D721Med (cell line): ENCODE measurements at regions not wholly inside any gene's neighbourhood (a gene's known extent, or its start where the extent isn't known, plus 50 kb on each side); places are given as distances from the start of the nearest gene placed in this dataset.

ENCODE experiments used
- DNase-seq: peaks from one replicate; pipeline ENCODE4 v3.0.0; 2011; ENCODE audit warnings: low spot score; ENCODE audit not compliant: insufficient read length
- FAIRE-seq: peaks from 2 replicates; lab custom pipeline; 2011; peaks lifted over from hg19 to GRCh38; lab: Jason Lieb, UNC
- TF ChIP-seq, protein P1 (sequence below): IDR thresholded peaks from 2 replicates; pipeline ENCODE4 v1.5.1; 2012; ENCODE audit warnings: mild to moderate bottlenecking, control low read depth; ENCODE audit not compliant: insufficient read depth; ENCODE audit errors: missing control alignments

DNA sequence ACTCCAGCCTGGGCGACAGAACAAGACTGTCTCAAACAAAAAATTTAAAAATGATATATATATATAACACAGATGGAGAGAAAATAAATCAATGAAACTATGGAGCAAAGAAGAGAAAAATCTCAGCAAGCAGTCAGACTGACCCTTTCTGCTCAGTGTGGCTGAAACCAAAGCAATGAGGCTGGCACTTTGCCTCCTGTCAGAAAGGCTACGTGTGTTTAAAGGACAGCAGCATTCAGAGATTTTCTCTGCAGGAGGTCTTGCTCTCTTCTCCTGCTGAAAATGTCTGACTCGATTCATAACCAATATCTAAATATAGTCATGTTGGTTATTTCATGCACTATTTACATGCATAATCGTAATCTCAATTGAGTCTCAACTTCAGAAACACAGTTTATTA, 527.0 kb upstream of the JARID2 start:
- DNase-seq (no peak), FAIRE-seq (no peak)
- TF ChIP-seq, protein P1, sequence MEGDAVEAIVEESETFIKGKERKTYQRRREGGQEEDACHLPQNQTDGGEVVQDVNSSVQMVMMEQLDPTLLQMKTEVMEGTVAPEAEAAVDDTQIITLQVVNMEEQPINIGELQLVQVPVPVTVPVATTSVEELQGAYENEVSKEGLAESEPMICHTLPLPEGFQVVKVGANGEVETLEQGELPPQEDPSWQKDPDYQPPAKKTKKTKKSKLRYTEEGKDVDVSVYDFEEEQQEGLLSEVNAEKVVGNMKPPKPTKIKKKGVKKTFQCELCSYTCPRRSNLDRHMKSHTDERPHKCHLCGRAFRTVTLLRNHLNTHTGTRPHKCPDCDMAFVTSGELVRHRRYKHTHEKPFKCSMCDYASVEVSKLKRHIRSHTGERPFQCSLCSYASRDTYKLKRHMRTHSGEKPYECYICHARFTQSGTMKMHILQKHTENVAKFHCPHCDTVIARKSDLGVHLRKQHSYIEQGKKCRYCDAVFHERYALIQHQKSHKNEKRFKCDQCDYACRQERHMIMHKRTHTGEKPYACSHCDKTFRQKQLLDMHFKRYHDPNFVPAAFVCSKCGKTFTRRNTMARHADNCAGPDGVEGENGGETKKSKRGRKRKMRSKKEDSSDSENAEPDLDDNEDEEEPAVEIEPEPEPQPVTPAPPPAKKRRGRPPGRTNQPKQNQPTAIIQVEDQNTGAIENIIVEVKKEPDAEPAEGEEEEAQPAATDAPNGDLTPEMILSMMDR = no peak

DNA sequence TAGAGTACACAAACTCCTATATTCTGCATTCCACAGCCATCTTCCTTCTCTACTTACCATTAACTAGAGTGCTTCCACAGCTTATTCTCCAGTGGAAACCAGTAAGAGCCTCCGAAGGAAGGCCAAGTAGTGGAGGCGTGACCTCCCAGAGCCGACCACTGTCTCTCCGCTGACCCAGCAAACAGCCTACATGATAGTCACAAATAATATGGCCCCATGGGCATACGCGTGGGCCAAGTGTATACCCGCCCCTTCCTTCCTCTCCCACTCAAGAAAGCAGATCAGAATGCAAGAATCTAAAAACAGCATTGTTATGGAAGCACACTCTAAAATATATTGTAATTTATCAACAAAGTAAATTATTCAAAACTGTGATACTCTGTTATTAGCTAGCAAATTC, 526.6 kb upstream of the JARID2 start:
- DNase-seq (no peak), FAIRE-seq (no peak)
- TF ChIP-seq, protein P1 = no peak

DNA sequence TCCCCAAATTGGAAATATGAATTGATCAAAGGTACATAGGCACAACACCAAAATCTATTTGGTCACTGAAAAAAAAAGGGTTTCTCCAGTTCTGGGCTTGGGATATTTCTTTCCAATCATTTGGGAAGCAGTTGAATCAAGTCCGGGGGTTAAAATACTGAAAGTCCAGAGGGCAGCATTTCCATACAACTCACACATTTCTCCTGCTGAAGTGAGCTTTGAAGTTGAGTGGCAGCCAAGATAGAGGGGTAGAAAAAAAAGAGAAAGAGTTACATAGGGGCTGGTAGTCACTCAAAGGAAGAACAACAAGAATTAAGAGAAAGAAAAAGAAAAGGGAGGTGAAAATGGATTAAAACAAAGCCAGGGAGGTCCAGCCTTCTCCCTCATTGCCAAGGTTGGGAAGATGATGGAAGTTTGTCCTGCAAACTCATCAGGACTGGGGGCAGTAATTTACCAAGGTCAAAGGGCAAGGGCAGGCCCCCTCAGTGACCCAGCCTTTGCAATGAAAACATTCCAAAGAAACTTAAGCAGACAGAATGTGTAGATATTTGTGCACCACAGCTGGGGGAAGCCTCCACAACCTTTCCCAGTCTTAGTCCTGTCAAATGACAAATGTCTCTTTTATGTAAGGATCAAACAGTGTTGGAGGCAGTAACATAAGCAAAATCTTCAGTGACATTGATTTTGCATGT, 525.3 kb upstream of the JARID2 start:
- FAIRE-seq (no peak), DNase-seq (no peak)
- TF ChIP-seq, protein P1 = no peak

DNA sequence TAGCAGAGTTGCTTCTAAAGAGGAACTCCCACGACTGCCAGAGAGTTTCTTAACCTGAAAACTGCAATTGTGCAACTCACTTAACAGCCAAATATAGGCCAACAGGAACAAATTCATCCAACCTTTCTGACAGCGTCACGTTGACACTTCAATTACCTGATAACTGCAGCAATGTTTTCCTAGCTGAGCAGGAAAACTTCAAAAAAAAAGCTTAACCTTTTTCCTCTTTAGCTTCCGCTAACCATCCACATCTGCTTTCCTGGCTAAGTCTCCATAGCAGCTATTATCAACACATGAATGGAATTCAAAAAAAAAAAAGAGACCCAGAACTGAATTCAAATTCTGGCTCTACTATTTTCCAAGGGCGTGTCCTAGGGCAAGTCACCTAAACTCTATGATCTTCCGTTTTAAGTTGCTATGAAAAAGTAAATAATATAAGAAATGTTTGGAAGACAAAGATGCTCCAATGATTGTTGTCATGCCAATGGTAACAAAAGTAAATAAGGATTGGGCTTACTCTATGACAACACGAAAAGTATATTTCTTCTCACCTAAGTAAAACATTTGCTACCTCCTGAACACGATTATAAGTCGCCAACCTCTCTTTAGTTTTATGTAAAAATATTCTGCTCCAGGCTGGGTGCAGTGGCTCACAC, 524.6 kb upstream of the JARID2 start:
- TF ChIP-seq, protein P1 = no peak
- DNase-seq = no peak
- no peak for FAIRE-seq

DNA sequence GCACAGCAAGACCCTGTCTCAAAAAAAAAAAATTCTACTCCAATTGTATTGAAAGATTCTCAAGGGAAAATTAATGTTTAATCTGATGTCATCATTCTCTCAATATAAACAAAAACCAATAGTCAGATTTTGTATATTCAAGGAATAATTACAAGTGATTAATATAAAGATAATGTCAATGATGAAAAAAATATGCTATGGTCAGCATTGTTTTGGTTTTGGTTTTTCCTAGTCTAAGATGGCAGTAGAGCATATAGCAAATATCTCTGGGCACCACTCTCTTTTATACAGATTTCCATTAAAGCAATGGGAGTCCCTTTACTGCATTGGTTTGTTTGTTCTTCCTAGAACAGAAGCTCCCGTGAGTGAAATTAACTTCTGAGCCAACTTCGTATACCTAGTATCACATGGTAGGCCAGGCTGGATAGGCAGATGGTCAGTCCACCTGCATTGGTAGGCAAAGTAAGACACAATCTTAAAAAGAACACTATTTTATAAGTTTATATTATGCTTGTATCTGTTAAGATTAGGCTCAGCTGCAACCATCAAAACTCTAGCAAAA, 523.8 kb upstream of the JARID2 start:
- TF ChIP-seq, protein P1 = no peak
- DNase-seq = no peak
- no peak for FAIRE-seq

DNA sequence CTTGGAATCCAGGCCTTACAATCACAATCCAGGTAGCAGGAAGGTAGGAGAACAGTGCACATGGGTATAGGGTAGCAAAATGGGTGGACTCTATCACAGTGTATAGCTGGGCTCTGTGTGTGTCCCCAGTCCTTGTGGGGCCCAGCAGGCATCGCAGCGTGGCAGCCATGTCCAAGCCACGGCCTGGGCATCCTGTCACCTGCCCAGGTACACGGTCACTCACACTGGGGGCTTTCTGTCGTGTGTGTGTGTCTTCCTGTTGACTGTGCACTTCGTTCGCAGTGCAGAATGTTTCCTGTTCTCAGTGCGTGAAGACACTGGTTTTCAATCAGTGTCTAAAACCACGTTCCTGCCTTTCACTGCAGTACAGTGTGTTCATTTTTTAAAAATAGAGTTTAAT, 523.2 kb upstream of the JARID2 start:
- no peak for FAIRE-seq
- TF ChIP-seq, protein P1 = no peak
- DNase-seq = no peak
